Endothelial cell of umbilical vein (primary cell): ENCODE measurements at regions not wholly inside any gene's neighbourhood (a gene's known extent, or its start where the extent isn't known, plus 50 kb on each side); places are given as distances from the start of the nearest gene placed in this dataset.

Experiments used
- BruUV-seq: library from RNA; stranded (reverse); fragments of 400-500 nt; replicated peaks from 2 replicates; lab custom pipeline; 2021; lab: Mats Ljungman, UMichigan
- CTCF ChIA-PET: fragments of 300-600, 350-600 bp; sonication (Branson Sonifier 250); formaldehyde crosslinking; loops from one replicate; lab custom pipeline; 2021; ENCODE audit warnings: antibody characterized with exemption, inconsistent platforms; lab: Charles Lee
- POLR2A ChIA-PET: fragments of 300-600, 350-600 bp; sonication (Branson Sonifier 250); formaldehyde crosslinking; loops from one replicate; lab custom pipeline; 2021; ENCODE audit warnings: antibody characterized with exemption, inconsistent platforms; lab: Charles Lee
- DNase-seq: peaks from one replicate; pipeline ENCODE4 v3.0.0-alpha.2; 2011; ENCODE audit warnings: low read depth, low spot score
- FAIRE-seq: peaks from 2 replicates; lab custom pipeline; 2011; peaks lifted over from hg19 to GRCh38; lab: Jason Lieb, UNC
- H2AFZ ChIP-seq: 2 replicates; pipeline ENCODE4 v1.6.0; 2012; ENCODE audit warnings: low read depth, low read length, control low read depth, inconsistent platforms
- H3K27ac ChIP-seq: 2 replicates; pipeline ENCODE4 v1.5.1; 2011; ENCODE audit warnings: low read depth, mild to moderate bottlenecking, control low read depth, low read length, moderate library complexity; ENCODE audit not compliant: insufficient read depth
- H3K27me3 ChIP-seq, 2 experiments: 2 replicates each; pipeline versions ENCODE4 v1.6.0 to v1.6.1; 2011; ENCODE audit warnings: low read length in 2 of 2, mixed read lengths in 1 of 2; ENCODE audit not compliant: control insufficient read depth in 2 of 2, insufficient read depth in 2 of 2
- H3K36me3 ChIP-seq, 2 experiments: 2 replicates in 1 of 2; 3 replicates in 1 of 2; pipeline ENCODE4 v1.5.1; 2011; ENCODE audit warnings: low read length in 2 of 2, mild to moderate bottlenecking in 1 of 2, moderate library complexity in 1 of 2; ENCODE audit not compliant: control insufficient read depth in 2 of 2, insufficient read depth in 2 of 2; ENCODE audit errors: extremely low read depth in 1 of 2
- H3K4me1 ChIP-seq: 3 replicates; pipeline ENCODE4 v1.5.1; 2011; ENCODE audit warnings: mild to moderate bottlenecking, low read length; ENCODE audit not compliant: control insufficient read depth, insufficient read depth; ENCODE audit errors: extremely low read depth
- H3K4me2 ChIP-seq: 2 replicates; pipeline ENCODE4 v1.6.1; 2011; ENCODE audit warnings: low read length, control low read depth, mixed read lengths; ENCODE audit not compliant: insufficient read depth
- H3K4me3 ChIP-seq, 3 experiments: fragments of 200-600 bp in 1 of 3; sonication (generic), shearing (Covaris generic) in 1 of 3; replicated peaks in 1 of 3; 2 replicates each; pipeline ENCODE4 v1.5.1; 2011 to 2016; ENCODE audit warnings: control low read depth in 3 of 3, low read length in 3 of 3, mild to moderate bottlenecking in 2 of 3, inconsistent platforms in 1 of 3, low read depth in 1 of 3, moderate library complexity in 1 of 3; ENCODE audit not compliant: insufficient read depth in 1 of 3
- H3K79me2 ChIP-seq: 2 replicates; pipeline ENCODE4 v1.6.0; 2012; ENCODE audit warnings: low read length, inconsistent platforms; ENCODE audit not compliant: control insufficient read depth, insufficient read depth
- H3K9ac ChIP-seq: replicated peaks from 2 replicates; pipeline ENCODE3; 2011; ENCODE audit warnings: low read length, control low read depth; ENCODE audit not compliant: insufficient read depth; ENCODE audit errors: extremely low read depth
- H3K9me1 ChIP-seq: replicated peaks from 3 replicates; pipeline ENCODE4 v1.6.0; 2011; ENCODE audit warnings: mild to moderate bottlenecking, low read length; ENCODE audit not compliant: control insufficient read depth, insufficient read depth; ENCODE audit errors: extremely low read depth
- H3K9me3 ChIP-seq: replicated peaks from 2 replicates; pipeline ENCODE4 v1.5.1; 2012; ENCODE audit warnings: low read length, inconsistent platforms; ENCODE audit not compliant: control insufficient read depth, insufficient read depth
- H4K20me1 ChIP-seq: replicated peaks from 2 replicates; pipeline ENCODE3; 2011; ENCODE audit warnings: mild to moderate bottlenecking, low read length; ENCODE audit not compliant: control insufficient read depth, insufficient read depth; ENCODE audit errors: extremely low read depth
- EZH2 ChIP-seq: IDR thresholded peaks from 2 replicates; pipeline ENCODE4 v1.6.1; 2012; ENCODE audit warnings: borderline replicate concordance, low read depth, mild to moderate bottlenecking, moderate library complexity, low read length, inconsistent platforms; ENCODE audit not compliant: severe bottlenecking
- FOS ChIP-seq: IDR thresholded peaks from 2 replicates; pipeline ENCODE4 v1.6.1; 2011; ENCODE audit warnings: mild to moderate bottlenecking, low read length, moderate library complexity, borderline replicate concordance; ENCODE audit not compliant: insufficient read depth
- GATA2 ChIP-seq: IDR thresholded peaks from 2 replicates; pipeline ENCODE4 v1.7.0; 2011; ENCODE audit warnings: low read depth, mild to moderate bottlenecking, moderate library complexity, mixed read lengths, low read length; ENCODE audit not compliant: insufficient read length, insufficient read depth
- JUN ChIP-seq: IDR thresholded peaks from 2 replicates; pipeline ENCODE4 v1.6.1; 2011; ENCODE audit warnings: borderline replicate concordance, low read depth; ENCODE audit not compliant: insufficient read length, insufficient read depth
- MYC ChIP-seq: IDR thresholded peaks from one replicate; pipeline ENCODE4 v1.6.1; 2011; ENCODE audit warnings: mild to moderate bottlenecking, low read depth, low read length
- POLR2A ChIP-seq: IDR thresholded peaks from 2 replicates; pipeline ENCODE4 v1.6.1; 2012; ENCODE audit warnings: low read depth, mild to moderate bottlenecking, control low read depth, low read length
- POLR2AphosphoS5 ChIP-seq: IDR thresholded peaks from 2 replicates; pipeline ENCODE4 v1.6.1; 2012; ENCODE audit warnings: low read depth, mild to moderate bottlenecking, control low read depth, low read length, moderate library complexity; ENCODE audit not compliant: insufficient read depth
- dilution Hi-C: fragments of 300-500 bp; cut with MboI; formaldehyde crosslinking; loops from one replicate; pipeline ENCODE4 v1.15.0; 2019; ENCODE audit warnings: low sequenced_read_pairs; ENCODE audit not compliant: extremely low pct_ligation_motif_present
- intact Hi-C: fragments of 100-400 bp; cut with micrococcal nuclease; formaldehyde crosslinking; loops from one replicate; pipeline ENCODE4 v1.10.0; 2022
- TF ChIP-seq, protein P1 (sequence below): IDR thresholded peaks from 2 replicates; pipeline ENCODE4 v1.6.1; 2011; ENCODE audit not compliant: insufficient read depth, insufficient read length
- TF ChIP-seq, protein P2 (sequence below), 2 donors: IDR thresholded peaks; 1 replicate in 1 of 2; 2 replicates in 1 of 2; pipeline ENCODE4 v1.5.1; 2011; ENCODE audit warnings: low read length in 2 of 2, mild to moderate bottlenecking in 2 of 2, moderate library complexity in 2 of 2, control low read depth in 1 of 2, inconsistent platforms in 1 of 2, low read depth in 1 of 2; ENCODE audit not compliant: insufficient read depth in 1 of 2; ENCODE audit errors: extremely low read depth in 1 of 2

DNA sequence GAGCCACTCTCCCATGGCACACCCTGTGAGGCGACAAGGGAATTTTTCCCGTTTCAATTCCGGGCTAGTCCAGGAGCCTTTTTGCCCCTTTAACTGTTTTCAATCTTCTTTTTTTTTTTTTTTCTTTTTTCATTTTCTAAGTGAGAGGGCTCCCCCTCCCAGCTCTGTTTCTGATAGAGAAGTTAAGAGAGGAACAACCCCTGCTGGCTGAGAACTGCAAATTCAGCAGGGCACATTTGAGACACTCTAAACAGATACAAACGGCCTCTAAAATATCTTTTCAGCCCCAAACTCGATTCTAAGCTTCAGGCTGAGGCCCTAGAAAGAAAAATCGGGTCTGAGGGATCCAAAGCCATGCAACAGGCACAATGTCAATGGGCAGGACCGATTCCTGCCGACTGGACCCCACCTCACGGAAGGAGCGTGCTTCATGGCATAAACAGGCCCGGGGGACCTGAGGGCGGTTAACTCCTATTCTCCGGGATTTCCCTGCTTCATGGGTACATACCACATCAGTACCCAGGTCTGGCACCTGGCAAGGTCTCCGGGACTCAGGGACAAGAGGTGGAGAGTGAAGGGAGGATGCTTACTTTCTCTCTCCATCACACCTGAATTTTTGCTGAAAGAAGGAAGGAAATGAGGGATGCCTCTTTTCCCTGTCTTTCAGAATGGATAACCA lies 627.5 kb downstream of the BUD13 start:
- intact Hi-C loops = no loop called here
- H4K20me1 ChIP-seq = no peaks in the 10 kb centered on the region
- no peak for DNase-seq
- H3K36me3 ChIP-seq = no peaks in the 10 kb centered on the region
- dilution Hi-C loops = no loop called here
- H3K79me2 ChIP-seq = no peaks in the 10 kb centered on the region
- no peak overlapping the region for H3K4me2 ChIP-seq
- no TSS peak for BruUV-seq
- TF ChIP-seq, protein P1, sequence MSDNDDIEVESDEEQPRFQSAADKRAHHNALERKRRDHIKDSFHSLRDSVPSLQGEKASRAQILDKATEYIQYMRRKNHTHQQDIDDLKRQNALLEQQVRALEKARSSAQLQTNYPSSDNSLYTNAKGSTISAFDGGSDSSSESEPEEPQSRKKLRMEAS = no peak
- TF ChIP-seq EZH2 = no peak
- no peak for TF ChIP-seq GATA2
- no peak for TF ChIP-seq JUN
- TF ChIP-seq, protein P2, sequence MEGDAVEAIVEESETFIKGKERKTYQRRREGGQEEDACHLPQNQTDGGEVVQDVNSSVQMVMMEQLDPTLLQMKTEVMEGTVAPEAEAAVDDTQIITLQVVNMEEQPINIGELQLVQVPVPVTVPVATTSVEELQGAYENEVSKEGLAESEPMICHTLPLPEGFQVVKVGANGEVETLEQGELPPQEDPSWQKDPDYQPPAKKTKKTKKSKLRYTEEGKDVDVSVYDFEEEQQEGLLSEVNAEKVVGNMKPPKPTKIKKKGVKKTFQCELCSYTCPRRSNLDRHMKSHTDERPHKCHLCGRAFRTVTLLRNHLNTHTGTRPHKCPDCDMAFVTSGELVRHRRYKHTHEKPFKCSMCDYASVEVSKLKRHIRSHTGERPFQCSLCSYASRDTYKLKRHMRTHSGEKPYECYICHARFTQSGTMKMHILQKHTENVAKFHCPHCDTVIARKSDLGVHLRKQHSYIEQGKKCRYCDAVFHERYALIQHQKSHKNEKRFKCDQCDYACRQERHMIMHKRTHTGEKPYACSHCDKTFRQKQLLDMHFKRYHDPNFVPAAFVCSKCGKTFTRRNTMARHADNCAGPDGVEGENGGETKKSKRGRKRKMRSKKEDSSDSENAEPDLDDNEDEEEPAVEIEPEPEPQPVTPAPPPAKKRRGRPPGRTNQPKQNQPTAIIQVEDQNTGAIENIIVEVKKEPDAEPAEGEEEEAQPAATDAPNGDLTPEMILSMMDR (IDR thresholded peaks at IDR 0.05; ENCODE audit: extremely low read depth in 1 of 2, insufficient read depth in 1 of 2, low read depth in 1 of 2, low read length in 2 of 2) = no peak
- TF ChIP-seq FOS = no peak
- TF ChIP-seq POLR2AphosphoS5 = no peak
- TF ChIP-seq POLR2A = no peak
- TF ChIP-seq MYC = no peak
- H3K27me3 ChIP-seq = no peaks in the 10 kb centered on the region
- H3K9me3 ChIP-seq = no peaks in the 10 kb centered on the region
- no peak overlapping the region for H3K27ac ChIP-seq
- H3K9me1 ChIP-seq = no peaks in the 10 kb centered on the region
- no peak overlapping the region for H3K4me3 ChIP-seq
- CTCF ChIA-PET = no interaction called here
- H2AFZ ChIP-seq = no peak overlapping the region
- FAIRE-seq = no peak
- H3K9ac ChIP-seq = no peak overlapping the region
- POLR2A ChIA-PET = no interaction called here
- no peaks in the 10 kb centered on the region for H3K4me1 ChIP-seq
